GM18868 (cell line): ENCODE measurements at regions not wholly inside any gene's neighbourhood (a gene's known extent, or its start where the extent isn't known, plus 50 kb on each side); places are given as distances from the start of the nearest gene placed in this dataset.

Experiments used
- ATAC-seq: cut with Tn5 transposase; IDR thresholded peaks from one replicate; pipeline ENCODE4 v1.9.1; 2021; ENCODE audit warnings: mild to moderate bottlenecking, moderate library complexity; ENCODE audit not compliant: unreplicated experiment

- no peak for ATAC-seq
Measured at GRCh38 chr11:10908215-10908951, 50.5 kb upstream of the ZBED5 start.
